Epithelial cell of prostate (primary cell): ENCODE measurements at regions not wholly inside any gene's neighbourhood (a gene's known extent, or its start where the extent isn't known, plus 50 kb on each side); places are given as distances from the start of the nearest gene placed in this dataset.
"Not testable (repeated sequence)": the region's sequence is repeated elsewhere in the genome, so short reads cannot be mapped to it uniquely, and the experiment has no call there.

Source experiments
- DNase-seq: peaks from one replicate; pipeline ENCODE4 v3.0.0-alpha.2; 2011; ENCODE audit warnings: low read depth, low spot score
- H3K27ac ChIP-seq: fragments of 450-650 bp; 2 replicates; pipeline ENCODE4 v1.5.1; 2017; ENCODE audit warnings: mild to moderate bottlenecking

DNA sequence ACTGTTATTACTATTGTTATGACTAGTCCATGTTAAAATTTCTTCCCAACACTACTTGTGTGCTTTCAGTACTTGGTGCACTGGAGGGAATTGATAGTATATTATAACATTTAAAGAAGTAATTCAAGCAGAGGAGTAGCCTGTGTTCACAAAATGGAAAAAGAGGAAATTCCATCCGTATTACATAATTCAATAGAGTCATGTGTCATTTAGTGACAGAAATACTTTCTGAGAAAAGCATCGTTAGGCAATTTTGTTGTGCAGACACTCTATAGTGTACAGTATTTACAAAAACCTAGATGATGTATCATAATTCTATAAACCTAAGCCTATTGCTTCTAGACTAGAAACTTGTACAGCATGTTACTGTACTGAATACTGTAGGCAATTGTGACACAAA lies 78.3 kb upstream of the PCSK5 start:
- no peak for DNase-seq
- H3K27ac ChIP-seq: no peak overlapping the region

DNA sequence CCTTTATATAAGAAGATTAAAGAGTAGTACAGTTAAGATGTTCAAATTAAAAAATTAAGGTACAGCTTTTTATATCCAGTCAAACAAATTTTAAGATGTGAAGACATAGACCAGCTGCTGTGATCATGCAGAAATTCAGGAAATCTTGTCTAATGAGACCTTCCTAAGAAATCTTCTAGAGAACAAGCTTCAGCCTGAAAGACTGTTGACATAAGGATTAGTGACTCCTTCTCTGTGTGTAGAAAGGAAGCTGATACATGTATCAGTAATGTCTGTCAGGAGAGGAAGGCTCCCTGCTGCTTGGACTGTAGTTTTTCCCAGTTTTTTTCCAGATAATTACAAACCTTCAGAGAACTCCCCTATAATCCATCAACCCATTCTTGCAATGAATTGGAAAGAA lies 75.8 kb upstream of the PCSK5 start:
- H3K27ac ChIP-seq: peak overlapping the region; percentile 89
- DNase-seq: peak; percentile 73

DNA sequence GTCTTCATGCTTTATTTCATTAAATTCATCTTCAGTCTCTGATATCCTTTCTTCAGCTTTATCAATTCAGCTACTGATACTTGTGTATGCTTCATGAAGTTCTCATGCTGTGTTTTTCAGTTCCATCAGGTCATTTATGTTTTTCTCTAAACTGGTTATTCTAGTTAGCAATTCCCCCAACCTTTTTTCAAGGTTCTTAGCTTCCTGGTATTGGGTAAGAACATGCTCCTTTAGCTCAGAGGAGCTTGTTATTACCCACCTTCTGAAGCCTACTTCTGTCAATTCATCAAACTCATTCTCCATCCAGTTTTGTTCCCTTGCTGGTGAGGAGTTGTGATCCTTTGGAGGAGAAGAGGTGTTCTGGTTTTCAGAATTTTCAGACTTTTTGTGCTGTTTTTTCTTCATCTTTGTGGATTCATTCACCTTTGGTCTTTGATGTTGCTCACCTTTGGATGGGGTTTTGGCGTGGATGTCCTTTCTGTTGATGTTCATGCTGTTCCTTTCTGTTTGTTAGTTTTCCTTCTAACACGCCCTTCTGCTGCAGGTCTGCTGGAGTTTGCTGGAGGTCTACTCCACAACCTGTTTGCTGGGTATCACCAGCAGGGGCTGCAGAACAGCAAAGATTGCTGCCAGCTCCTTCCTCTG lies 69.9 kb upstream of the PCSK5 start:
- not testable (repeated sequence) for H3K27ac ChIP-seq, DNase-seq

DNA sequence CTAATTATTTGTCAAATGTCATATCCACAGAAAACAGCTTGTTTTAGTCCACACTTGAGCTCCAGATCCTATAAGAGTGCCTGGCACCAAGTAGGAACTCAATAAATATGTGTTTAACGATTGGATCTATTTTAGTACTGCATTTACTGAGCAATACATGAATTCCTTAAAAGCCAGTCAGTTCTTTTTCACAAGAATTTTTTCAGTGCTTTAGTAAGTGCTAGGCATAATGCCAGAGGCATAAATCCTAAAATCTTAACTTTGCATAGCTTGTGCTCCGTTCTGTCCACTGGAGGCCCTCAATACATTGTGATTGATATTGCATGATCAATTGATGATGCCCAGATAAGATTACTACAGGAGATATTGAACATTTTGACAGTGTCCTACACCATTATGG lies 67.3 kb upstream of the PCSK5 start:
- no peak for DNase-seq
- no peak overlapping the region for H3K27ac ChIP-seq

DNA sequence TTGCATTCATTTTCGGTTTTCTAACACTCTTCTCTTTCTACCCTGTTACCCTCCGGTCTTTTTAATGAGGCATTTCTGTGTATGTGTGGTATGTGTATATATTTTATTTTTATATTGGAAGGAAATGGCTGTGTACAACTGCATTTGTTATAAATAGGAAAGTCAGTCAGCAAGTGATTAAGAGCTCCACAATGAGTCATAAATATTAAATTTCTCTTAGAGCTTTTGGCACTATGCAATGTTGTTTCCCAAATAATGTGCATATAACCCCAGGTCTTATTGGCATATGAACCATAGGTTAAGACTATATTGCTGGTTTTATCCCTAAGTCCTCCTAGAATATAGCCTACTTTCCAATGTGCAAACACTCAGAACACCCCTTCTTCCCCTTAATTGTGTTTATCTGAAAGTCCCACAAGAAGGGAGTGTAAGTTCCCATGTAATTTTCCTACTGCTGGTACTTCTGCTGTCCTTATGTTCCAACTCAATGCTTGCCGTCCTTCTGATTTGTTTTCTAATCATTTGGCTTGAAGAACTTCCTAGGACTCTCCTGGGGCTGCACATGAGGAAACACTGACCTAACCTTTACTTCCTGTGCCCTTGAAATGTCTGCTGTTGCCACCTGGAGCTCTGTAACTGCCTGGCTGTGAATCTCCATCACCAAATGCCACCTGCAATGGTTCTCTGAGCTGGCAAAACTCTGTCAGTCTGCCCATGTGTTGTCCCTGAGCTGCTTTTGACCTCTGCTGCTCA lies 65.5 kb upstream of the PCSK5 start:
- H3K27ac ChIP-seq: no peak overlapping the region
- DNase-seq: no peak

DNA sequence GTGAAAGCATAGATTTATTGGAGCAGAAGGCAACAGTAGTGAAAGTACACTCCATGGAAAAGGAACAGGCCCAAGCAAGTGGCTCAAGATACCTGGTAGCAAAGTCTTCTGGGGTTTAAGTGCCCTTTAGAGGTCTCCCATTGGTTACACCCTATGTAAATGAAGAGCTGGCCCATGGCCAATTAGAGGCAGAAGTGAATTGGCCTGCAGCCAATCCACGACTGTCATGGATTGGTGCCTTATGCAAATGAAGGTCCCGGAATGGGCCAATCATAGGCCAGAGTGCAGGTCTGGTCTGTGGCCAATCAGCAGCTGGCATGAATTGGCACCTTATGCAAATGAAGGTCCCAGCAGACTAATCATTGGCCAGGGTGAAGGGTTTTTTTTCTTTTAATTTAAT lies 64.2 kb upstream of the PCSK5 start:
- DNase-seq: no peak
- no peak overlapping the region for H3K27ac ChIP-seq

DNA sequence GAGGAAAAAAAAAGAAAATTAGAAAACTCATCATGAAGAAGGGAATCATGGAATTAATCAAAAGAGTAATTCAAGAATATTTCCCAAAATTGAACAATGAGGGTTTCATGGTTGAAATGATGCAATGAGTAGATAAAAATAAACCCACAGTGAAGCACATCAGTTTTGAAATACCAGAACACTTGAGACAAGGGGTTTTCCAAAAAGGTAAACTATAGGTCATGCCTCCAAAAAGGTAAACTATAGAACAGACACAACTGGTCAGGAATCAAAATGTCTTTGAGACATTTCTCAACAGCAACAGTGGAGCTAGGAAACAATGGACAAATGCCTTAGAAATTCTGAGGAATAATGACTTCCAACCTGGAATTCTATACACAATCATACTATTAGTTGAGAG lies 60.2 kb upstream of the PCSK5 start:
- DNase-seq: no peak
- H3K27ac ChIP-seq: no peak overlapping the region

DNA sequence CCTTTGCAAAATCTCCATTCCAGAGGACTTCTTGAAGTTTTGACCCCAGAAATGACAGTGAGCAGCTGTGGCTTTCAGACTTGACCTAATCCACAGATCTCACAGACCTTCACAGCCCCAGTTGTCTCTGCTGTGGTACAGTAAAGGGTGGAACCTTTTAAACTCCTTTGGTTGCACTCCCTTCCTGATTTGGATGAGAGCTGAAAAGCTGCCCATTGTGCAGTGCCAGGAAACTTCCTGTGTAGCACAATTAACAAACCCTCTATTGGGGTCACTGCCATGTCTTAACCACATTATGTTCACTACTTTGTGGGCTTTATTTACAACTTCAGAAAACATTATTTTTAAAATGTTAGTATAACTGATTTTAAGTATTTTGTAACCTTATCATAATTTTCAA lies 56.7 kb upstream of the PCSK5 start:
- DNase-seq: no peak
- H3K27ac ChIP-seq: no peak overlapping the region

DNA sequence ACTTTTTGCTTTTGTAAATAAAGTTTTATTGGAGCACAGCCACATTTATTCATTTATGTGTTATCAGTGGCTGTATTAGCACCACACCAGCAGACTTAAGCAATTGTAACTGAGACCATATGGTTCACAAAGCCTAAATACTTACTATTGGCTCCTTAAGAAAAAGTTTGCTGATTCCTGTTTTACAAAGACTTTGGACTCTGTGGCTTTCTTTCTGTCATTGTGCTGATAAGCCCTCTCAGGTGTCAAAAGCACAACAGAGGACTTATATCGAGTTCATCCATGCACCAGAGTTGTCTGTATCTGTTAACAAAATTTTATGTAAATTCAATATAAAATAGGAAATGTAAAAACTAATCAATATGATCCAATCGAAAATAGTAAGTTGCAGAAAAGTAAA lies 55.6 kb upstream of the PCSK5 start:
- DNase-seq: no peak
- no peak overlapping the region for H3K27ac ChIP-seq
